ENCODE measurements at regions not wholly inside any gene's neighbourhood (a gene's known extent, or its start where the extent isn't known, plus 50 kb on each side); places are given as distances from the start of the nearest gene placed in this dataset.
"Not testable (repeated sequence)": the region's sequence is repeated elsewhere in the genome, so short reads cannot be mapped to it uniquely, and the experiment has no call there.

- not testable (repeated sequence) for DNase-seq
Observed at GRCh38 chr6:60789601-60790000, 1496.4 kb downstream of the KHDRBS2 start.

- DNase-seq: not testable (repeated sequence)
Observed at GRCh38 chr6:60782698-60783464, 1503.1 kb downstream of the KHDRBS2 start.

- DNase-seq: not testable (repeated sequence)
Observed at GRCh38 chr6:60779591-60779990, 1506.4 kb downstream of the KHDRBS2 start.

GRCh38 chr6:60767791-60768499 lies 1518.1 kb downstream of the KHDRBS2 start:
- not testable (repeated sequence) for DNase-seq

- not testable (repeated sequence) for DNase-seq
Observed at GRCh38 chr6:60765331-60765730, 1520.7 kb downstream of the KHDRBS2 start.

- peak in 1 of 56 donors; percentile 3 for DNase-seq
Observed at GRCh38 chr6:60763464-60764080, 1522.5 kb downstream of the KHDRBS2 start.

GRCh38 chr6:60760928-60761327 lies 1525.1 kb downstream of the KHDRBS2 start:
- DNase-seq: not testable (repeated sequence)

GRCh38 chr6:60759149-60759825 lies 1526.7 kb downstream of the KHDRBS2 start:
- not testable (repeated sequence) for DNase-seq

GRCh38 chr6:60758725-60759124 lies 1527.3 kb downstream of the KHDRBS2 start:
- not testable (repeated sequence) for DNase-seq

GRCh38 chr6:60754879-60755278 lies 1531.1 kb downstream of the KHDRBS2 start:
- DNase-seq: no peak

GRCh38 chr6:60750353-60751081 lies 1535.5 kb downstream of the KHDRBS2 start:
- not testable (repeated sequence) for DNase-seq

GRCh38 chr6:60747765-60748556 lies 1538.1 kb downstream of the KHDRBS2 start:
- not testable (repeated sequence) for DNase-seq

- DNase-seq: not testable (repeated sequence)
Observed at GRCh38 chr6:60737764-60738425, 1548.1 kb downstream of the KHDRBS2 start.

- DNase-seq: not testable (repeated sequence)
Observed at GRCh38 chr6:60737315-60737714, 1548.7 kb downstream of the KHDRBS2 start.

- not testable (repeated sequence) for DNase-seq
Observed at GRCh38 chr6:60723935-60724334, 1562.1 kb downstream of the KHDRBS2 start.

GRCh38 chr6:60695232-60695631 lies 1590.8 kb downstream of the KHDRBS2 start:
- no peak for DNase-seq

GRCh38 chr6:60687085-60687484 lies 1598.9 kb downstream of the KHDRBS2 start:
- no peak for DNase-seq

- no peak for DNase-seq
Observed at GRCh38 chr6:60681806-60682205, 1604.2 kb downstream of the KHDRBS2 start.

GRCh38 chr6:60679175-60679574 lies 1606.8 kb downstream of the KHDRBS2 start:
- DNase-seq: no peak

Data from nucleus accumbens (tissue), 56 donors.